ENCODE measurements at regions not wholly inside any gene's neighbourhood (a gene's known extent, or its start where the extent isn't known, plus 50 kb on each side); places are given as distances from the start of the nearest gene placed in this dataset.

GRCh38 chr5:18977880-18978279 lies 1010.1 kb downstream of the CDH18 start:
- ChIA-PET CTCF (no interaction called here), POLR2A (no interaction called here)
- Mint-ChIP-seq H3K27me3 (no peaks in the 10 kb centered on the region), H3K36me3 (no peaks in the 10 kb centered on the region), H3K4me3 (no peak overlapping the region), H3K4me1 (ENCODE audit: low read depth) (no peaks in the 10 kb centered on the region), H3K27ac (no peak overlapping the region), H3K9me3 (peaks cover under 1% of the 10 kb centered on the region)
- intact Hi-C loops (cut with micrococcal nuclease), result no loop called here
- DNase-seq, result no peak

DNA sequence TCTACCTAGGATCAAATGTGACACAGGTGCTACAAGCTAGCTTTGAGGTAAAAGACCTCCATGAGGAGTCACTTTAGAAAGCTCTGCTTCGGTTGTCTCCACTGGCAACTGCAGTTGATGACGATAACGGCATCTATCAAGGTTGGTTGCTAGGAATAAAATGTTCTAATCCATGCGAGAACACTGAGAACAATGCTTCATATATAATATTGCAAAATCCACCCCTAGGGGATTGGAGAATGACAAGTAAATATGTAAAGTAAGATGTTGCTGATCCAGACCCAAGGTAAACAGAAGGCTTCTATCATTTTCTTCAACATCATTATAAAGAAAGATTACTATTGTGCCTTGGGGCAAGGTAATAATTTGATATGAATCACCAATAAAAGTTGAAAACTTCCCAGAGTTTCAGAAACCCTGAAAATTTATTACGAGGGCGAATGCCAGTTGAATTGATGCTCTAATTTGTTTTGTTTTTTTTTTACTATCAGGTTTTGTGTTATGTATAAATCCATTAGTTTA lies 1003.4 kb downstream of the CDH18 start:
- intact Hi-C loops (cut with micrococcal nuclease), result no loop called here
- Mint-ChIP-seq H3K27ac (no peak overlapping the region), H3K4me1 (ENCODE audit: low read depth) (no peaks in the 10 kb centered on the region), H3K27me3 (no peaks in the 10 kb centered on the region), H3K4me3 (no peak overlapping the region), H3K36me3 (no peaks in the 10 kb centered on the region), H3K9me3 (peaks cover 2% of the 10 kb centered on the region)
- CTCF ChIA-PET, result no interaction called here
- DNase-seq, result no peak
- POLR2A ChIA-PET, result no interaction called here

DNA sequence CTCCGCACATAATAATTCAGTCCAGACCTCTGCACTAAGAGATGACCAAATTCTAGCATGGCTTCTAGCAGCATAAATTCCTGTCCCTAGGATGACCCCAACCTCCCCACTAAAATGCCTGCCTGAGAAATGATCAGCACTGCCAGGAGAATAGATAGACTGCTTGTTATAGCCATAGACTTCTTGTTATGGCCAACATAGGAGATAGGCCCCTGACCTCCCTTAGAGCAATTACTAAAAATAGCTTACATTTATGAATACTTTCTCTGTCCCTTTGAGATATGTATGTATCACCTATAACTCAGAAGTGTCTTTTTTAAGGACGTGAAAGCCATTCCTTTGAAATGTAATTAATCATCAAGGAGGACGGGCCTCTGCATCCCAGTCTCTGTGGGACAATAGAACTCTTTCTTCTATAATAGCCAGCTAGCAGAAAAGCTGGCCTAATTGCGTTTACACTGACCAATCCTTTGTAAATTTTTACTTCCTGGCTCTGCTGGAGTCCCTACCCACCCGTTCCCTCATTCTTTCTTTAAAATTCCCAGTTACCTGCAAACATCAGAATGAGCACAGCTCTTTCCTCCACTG lies 1002.7 kb downstream of the CDH18 start:
- CTCF ChIA-PET, result no interaction called here
- intact Hi-C loops (cut with micrococcal nuclease), result no loop called here
- no peaks in the 10 kb centered on the region for H3K27me3 Mint-ChIP-seq
- no peak overlapping the region for H3K4me3 Mint-ChIP-seq
- H3K36me3 Mint-ChIP-seq, result no peaks in the 10 kb centered on the region
- peaks cover 2% of the 10 kb centered on the region for H3K9me3 Mint-ChIP-seq
- POLR2A ChIA-PET, result no interaction called here
- no peak overlapping the region for H3K27ac Mint-ChIP-seq
- H3K4me1 Mint-ChIP-seq (ENCODE audit: low read depth), result no peaks in the 10 kb centered on the region
- DNase-seq, result no peak

GRCh38 chr5:18987101-18987500 lies 1000.9 kb downstream of the CDH18 start:
- Mint-ChIP-seq H3K4me3 (no peak overlapping the region), H3K36me3 (no peaks in the 10 kb centered on the region), H3K9me3 (peaks cover 2% of the 10 kb centered on the region), H3K27ac (no peak overlapping the region), H3K4me1 (ENCODE audit: low read depth) (no peaks in the 10 kb centered on the region), H3K27me3 (no peaks in the 10 kb centered on the region)
- intact Hi-C loops (cut with micrococcal nuclease), result no loop called here
- DNase-seq, result no peak
- POLR2A ChIA-PET, result no interaction called here
- CTCF ChIA-PET, result no interaction called here

- Mint-ChIP-seq H3K4me3 (no peak overlapping the region), H3K27me3 (no peaks in the 10 kb centered on the region), H3K4me1 (ENCODE audit: low read depth) (no peaks in the 10 kb centered on the region), H3K27ac (no peak overlapping the region), H3K36me3 (no peaks in the 10 kb centered on the region), H3K9me3 (no peaks in the 10 kb centered on the region)
- intact Hi-C loops (cut with micrococcal nuclease), result no loop called here
- POLR2A ChIA-PET, result no interaction called here
- DNase-seq, result no peak
- CTCF ChIA-PET, result no interaction called here
Observed at GRCh38 chr5:18990852-18991251, 997.1 kb downstream of the CDH18 start.

DNA sequence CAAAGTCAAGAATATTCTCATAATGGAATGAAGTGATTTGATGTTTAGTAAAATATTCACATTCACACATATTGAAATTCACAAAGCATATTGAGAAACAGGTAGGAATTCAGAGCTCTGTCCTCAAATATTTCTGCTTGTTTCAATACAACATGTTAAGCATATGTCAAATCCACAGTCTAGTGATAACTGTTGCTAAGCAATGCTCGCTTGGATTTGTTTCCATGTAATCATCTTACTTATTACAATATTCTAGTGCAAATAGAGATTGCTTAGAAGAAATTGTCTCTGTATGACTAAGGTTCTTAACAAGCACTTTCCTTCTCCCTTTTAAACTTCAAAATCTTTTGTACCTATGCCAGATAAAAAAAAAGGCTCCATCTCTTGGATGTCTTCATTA lies 995.7 kb downstream of the CDH18 start:
- Mint-ChIP-seq H3K27ac (no peak overlapping the region), H3K9me3 (no peaks in the 10 kb centered on the region), H3K27me3 (no peaks in the 10 kb centered on the region), H3K4me1 (ENCODE audit: low read depth) (no peaks in the 10 kb centered on the region), H3K36me3 (no peaks in the 10 kb centered on the region), H3K4me3 (no peak overlapping the region)
- intact Hi-C loops (cut with micrococcal nuclease), result no loop called here
- ChIA-PET POLR2A (no interaction called here), CTCF (no interaction called here)
- no peak for DNase-seq

- CTCF ChIA-PET, result no interaction called here
- Mint-ChIP-seq H3K9me3 (no peaks in the 10 kb centered on the region), H3K4me1 (ENCODE audit: low read depth) (no peaks in the 10 kb centered on the region), H3K27me3 (no peaks in the 10 kb centered on the region), H3K36me3 (no peaks in the 10 kb centered on the region), H3K27ac (no peak overlapping the region), H3K4me3 (no peak overlapping the region)
- POLR2A ChIA-PET, result no interaction called here
- no peak for DNase-seq
- intact Hi-C loops (cut with micrococcal nuclease), result no loop called here
Observed at GRCh38 chr5:18999478-18999877, 988.5 kb downstream of the CDH18 start.

DNA sequence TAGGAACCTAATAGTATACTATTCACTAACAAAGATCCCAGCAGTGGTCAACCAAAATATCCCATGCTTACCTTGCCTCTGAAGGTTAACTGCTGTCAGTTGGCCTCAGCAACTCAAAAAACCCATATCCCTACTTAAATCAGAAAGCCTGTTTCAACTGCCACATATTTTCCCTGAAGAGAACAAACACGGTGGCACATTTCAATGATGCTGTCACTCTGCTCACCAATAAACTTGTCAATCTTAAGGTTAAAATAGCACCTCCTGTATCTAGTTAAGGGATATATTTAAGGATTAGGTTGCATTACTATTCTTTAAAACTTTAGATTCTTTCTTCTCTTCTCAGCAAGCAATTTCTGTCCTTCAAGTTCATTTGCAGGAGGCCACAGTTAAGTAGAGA lies 986.9 kb downstream of the CDH18 start:
- no peak for DNase-seq
- Mint-ChIP-seq H3K9me3 (peaks cover 6% of the 10 kb centered on the region), H3K4me1 (ENCODE audit: low read depth) (no peaks in the 10 kb centered on the region), H3K36me3 (no peaks in the 10 kb centered on the region), H3K27me3 (no peaks in the 10 kb centered on the region), H3K27ac (no peak overlapping the region), H3K4me3 (no peak overlapping the region)
- ChIA-PET CTCF (no interaction called here), POLR2A (no interaction called here)
- intact Hi-C loops (cut with micrococcal nuclease), result no loop called here

GRCh38 chr5:19001539-19001938 lies 986.5 kb downstream of the CDH18 start:
- H3K27me3 Mint-ChIP-seq, result no peaks in the 10 kb centered on the region
- CTCF ChIA-PET, result no interaction called here
- POLR2A ChIA-PET, result no interaction called here
- no peak overlapping the region for H3K4me3 Mint-ChIP-seq
- intact Hi-C loops (cut with micrococcal nuclease), result no loop called here
- peaks cover 6% of the 10 kb centered on the region for H3K9me3 Mint-ChIP-seq
- no peak overlapping the region for H3K27ac Mint-ChIP-seq
- no peak for DNase-seq
- no peaks in the 10 kb centered on the region for H3K4me1 Mint-ChIP-seq (ENCODE audit: low read depth)
- H3K36me3 Mint-ChIP-seq, result no peaks in the 10 kb centered on the region

DNA sequence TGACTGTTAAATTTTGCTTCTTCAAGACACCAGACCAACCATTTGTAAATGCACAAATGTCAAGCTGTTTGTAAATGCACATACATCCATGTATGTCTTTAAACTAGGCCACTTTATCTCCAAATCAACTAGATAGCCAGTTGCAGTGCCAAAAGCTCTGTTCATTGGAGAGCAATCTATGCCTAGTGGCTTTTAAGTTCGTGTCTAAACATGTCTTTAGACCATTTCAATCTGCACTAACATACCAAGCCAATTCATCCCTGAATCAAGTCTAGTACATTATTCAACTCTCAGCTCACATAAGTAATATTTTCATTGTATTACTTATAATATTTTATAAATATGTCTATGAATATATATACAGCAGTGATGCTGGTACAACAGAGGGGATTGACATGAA lies 985.9 kb downstream of the CDH18 start:
- Mint-ChIP-seq H3K9me3 (peaks cover 6% of the 10 kb centered on the region), H3K27ac (no peak overlapping the region), H3K36me3 (no peaks in the 10 kb centered on the region), H3K4me1 (ENCODE audit: low read depth) (no peaks in the 10 kb centered on the region), H3K4me3 (no peak overlapping the region), H3K27me3 (no peaks in the 10 kb centered on the region)
- ChIA-PET POLR2A (no interaction called here), CTCF (no interaction called here)
- no peak for DNase-seq
- intact Hi-C loops (cut with micrococcal nuclease), result no loop called here

- peaks cover 5% of the 10 kb centered on the region for H3K9me3 Mint-ChIP-seq
- H3K36me3 Mint-ChIP-seq, result no peaks in the 10 kb centered on the region
- no peak for DNase-seq
- no peak overlapping the region for H3K27ac Mint-ChIP-seq
- no peak overlapping the region for H3K4me3 Mint-ChIP-seq
- ChIA-PET POLR2A (no interaction called here), CTCF (no interaction called here)
- H3K4me1 Mint-ChIP-seq (ENCODE audit: low read depth), result no peaks in the 10 kb centered on the region
- intact Hi-C loops (cut with micrococcal nuclease), result no loop called here
- no peaks in the 10 kb centered on the region for H3K27me3 Mint-ChIP-seq
Observed at GRCh38 chr5:19018822-19019221, 969.2 kb downstream of the CDH18 start.

- no peak for DNase-seq
- intact Hi-C loops (cut with micrococcal nuclease), result no loop called here
- POLR2A ChIA-PET, result no interaction called here
- Mint-ChIP-seq H3K9me3 (peaks cover 3% of the 10 kb centered on the region), H3K4me3 (no peak overlapping the region), H3K36me3 (no peaks in the 10 kb centered on the region), H3K27me3 (no peaks in the 10 kb centered on the region), H3K27ac (no peak overlapping the region), H3K4me1 (ENCODE audit: low read depth) (no peaks in the 10 kb centered on the region)
- CTCF ChIA-PET, result no interaction called here
Observed at GRCh38 chr5:19031491-19031890, 956.5 kb downstream of the CDH18 start.

DNA sequence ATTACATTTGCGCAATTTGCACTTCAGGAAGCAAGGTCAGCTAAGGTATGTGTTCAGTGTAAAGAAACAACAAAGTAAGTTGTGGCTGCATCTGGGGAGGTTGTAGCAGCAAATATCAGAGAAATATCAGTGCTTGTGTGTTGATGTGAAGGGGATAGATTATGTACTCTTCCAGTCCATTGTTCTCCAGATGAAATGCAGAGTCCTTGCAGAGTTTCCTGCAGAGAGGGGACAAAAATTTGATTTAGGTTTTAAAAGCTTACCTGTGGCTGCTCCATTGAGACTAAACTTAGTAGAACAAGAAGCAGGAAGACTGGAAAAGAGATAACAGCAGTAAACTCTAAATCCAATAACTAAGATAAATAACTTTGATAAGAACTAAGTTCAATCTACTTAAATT lies 952.2 kb downstream of the CDH18 start:
- no peak for DNase-seq
- no peak overlapping the region for H3K4me3 Mint-ChIP-seq
- intact Hi-C loops (cut with micrococcal nuclease), result no loop called here
- H3K9me3 Mint-ChIP-seq, result no peaks in the 10 kb centered on the region
- no peaks in the 10 kb centered on the region for H3K27me3 Mint-ChIP-seq
- H3K36me3 Mint-ChIP-seq, result no peaks in the 10 kb centered on the region
- H3K27ac Mint-ChIP-seq, result no peak overlapping the region
- H3K4me1 Mint-ChIP-seq (ENCODE audit: low read depth), result no peaks in the 10 kb centered on the region
- ChIA-PET POLR2A (no interaction called here), CTCF (no interaction called here)

DNA sequence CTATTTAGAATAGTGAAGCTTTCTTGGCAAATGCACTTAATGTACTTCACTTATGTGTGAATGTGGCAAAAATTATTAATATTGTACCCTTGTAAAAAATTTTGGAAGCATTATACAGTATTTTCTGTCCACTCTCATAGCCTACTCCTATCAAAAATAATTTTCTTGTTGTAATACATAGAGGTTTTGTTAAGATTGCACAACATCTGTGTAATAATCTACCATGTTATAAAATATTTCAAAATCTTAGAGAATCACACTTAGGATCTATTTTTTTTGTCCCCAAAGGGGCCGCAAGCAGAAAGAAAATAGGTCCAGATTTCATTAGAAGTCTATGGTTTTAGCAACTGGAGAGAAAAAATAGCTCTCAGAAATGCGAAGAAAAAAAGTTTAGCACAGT lies 945.9 kb downstream of the CDH18 start:
- POLR2A ChIA-PET, result interaction anchor here (0.6 to 0.7 kb wide), 2 partner anchors 279 to 626 kb away, joined by 3 read pairs; no protein-coding TSS in a partner anchor

More for the DNA sequence above, 945.9 kb downstream of the CDH18 start:
- Mint-ChIP-seq H3K9me3 (no peaks in the 10 kb centered on the region), H3K4me1 (ENCODE audit: low read depth) (no peaks in the 10 kb centered on the region), H3K27me3 (no peaks in the 10 kb centered on the region), H3K36me3 (no peaks in the 10 kb centered on the region), H3K4me3 (no peak overlapping the region), H3K27ac (no peak overlapping the region)
- CTCF ChIA-PET, result no interaction called here
- intact Hi-C loops (cut with micrococcal nuclease), result no loop called here
- no peak for DNase-seq

All from activated CD4-positive, alpha-beta memory T cell treated with anti-CD3 and anti-CD28 coated beads for 36 hours (primary cell).